Left lobe of liver (tissue), 2 donors: ENCODE measurements at regions not wholly inside any gene's neighbourhood (a gene's known extent, or its start where the extent isn't known, plus 50 kb on each side); places are given as distances from the start of the nearest gene placed in this dataset.

Source experiments
- ATAC-seq: fragments of 200-7000 bp; cut with Tn5 transposase; one replicate; pipeline ENCODE4 v1.9.1; 2020; ENCODE audit warnings: mild to moderate bottlenecking, moderate library complexity
- DNase-seq: peaks from one replicate; pipeline ENCODE4 v3.0.0-alpha.2; 2020; ENCODE audit warnings: low spot score
- donor health status: DM: no; HTN: no; CAD: no; lungs with moderate emphysema.
- donor health status: DM: no; HTN: yes; CAD: no.

DNA sequence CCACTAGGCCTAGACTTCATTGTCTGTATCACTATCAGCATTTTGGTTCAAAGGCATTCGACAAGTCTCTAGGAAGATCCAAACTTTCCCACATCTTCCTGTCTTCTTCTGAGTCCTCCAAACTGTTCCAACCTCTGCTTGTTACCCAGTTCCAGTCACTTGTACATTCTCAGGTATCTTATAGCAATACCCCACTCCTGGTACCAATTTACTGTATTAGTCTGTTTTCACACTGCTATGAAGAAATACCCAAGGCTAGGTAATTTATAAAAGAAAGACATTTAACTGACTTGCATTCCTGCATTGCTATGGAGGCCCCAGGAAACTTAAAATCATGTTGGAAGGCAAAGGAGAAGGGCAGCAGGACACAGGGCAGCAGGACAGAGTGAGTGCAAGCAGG is 293.9 kb downstream of the ARAP2 start:
- no peak for ATAC-seq
- no peak for DNase-seq

DNA sequence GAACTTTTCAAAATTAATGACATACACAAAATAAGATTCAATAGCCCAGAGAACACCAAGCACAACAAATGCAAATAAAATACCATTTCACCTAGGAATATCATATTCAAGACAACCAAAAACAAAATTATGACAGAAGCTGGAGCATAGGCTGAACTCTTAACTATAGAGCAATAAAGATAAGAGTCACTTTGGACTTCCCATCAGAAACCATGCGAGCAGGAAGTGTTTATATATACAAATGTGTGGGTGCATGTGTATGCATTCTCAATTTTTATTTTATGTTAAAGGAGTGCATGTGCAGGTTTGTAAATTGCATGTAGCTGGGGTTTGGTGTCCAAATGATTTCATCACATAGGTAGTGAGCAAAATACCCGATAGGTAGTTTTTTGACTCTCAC is 291.6 kb downstream of the ARAP2 start:
- ATAC-seq (no peak), DNase-seq (no peak)

DNA sequence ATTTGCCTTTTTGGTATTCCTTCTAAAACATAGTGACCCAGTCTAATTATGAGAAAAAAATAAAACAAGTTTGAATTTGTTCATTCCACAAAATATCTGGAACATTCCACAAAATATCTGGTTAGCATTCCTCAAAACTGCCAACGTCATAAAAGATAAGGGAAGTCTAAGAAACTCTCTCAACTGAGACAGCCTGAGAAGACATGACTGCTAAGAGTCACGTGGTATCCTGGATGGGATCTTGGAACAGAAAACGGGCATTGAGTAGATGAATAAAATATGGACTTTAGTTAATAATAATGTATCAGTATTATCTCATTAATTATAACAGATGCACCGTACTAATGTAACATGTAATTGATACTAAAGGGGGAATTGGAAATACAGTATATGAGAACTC is 280.9 kb downstream of the ARAP2 start:
- no peak for DNase-seq
- no peak for ATAC-seq

DNA sequence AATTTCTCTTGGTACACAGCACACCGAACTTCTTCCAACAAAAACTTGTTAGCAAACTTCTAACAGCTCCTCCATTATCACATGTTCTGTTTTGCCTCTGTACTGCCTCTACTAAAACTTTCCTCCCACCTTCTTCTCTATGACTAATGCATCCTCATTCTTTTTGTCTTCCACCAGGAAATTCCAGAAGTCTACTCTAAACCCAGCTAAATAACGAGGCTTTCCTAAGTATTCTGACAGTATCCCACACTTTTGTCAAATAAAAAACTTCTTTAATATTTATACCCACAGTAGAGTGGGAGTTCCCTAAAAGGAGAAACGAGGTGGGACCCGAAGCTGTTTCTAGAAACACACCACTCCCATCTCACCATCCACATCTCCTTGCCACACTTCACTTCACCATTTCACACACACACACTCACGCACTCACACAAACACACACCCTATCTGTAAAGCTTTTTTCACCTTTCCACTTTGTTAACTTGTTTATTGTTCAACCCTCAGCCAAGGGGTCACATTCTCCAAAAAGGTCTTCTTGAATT is 280.3 kb downstream of the ARAP2 start:
- ATAC-seq: no peak
- no peak for DNase-seq

DNA sequence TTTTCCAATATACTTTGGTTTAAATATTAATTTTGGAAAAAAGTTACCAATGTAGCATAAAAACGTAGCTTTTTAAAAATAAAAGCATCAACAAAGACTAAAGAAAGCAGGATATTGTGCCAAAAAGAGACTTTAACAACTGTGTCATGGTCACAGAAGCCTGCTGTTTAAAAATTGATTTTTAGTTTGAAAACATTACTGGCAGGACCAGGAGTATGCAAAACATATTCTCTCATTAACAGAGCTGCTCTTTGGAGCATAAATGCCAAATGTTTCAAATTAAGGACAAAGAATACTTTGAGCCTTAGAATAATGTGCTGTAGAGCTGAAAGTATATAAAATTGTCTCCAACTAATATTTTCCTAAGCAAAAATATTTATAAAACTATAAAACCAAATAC is 279.0 kb downstream of the ARAP2 start:
- no peak for DNase-seq
- no peak for ATAC-seq

DNA sequence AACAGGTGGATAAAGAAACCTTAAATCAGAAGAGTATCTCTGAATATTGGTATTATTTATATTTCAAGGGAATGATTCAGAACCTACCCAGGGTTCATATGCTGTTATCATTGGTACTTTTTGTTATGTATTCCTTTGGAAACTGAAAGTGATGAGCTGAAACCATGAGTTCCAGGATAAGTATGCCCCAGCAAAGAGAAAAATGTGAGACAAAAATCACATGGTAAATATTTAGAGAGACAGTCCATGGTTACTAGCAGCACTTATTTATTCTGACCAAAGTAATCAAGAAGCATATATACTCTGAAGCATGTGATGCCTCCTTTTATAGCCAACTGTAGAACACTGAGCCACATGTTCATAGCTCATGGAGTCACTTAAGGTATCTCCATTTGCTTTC is 277.7 kb downstream of the ARAP2 start:
- no peak for ATAC-seq
- no peak for DNase-seq

DNA sequence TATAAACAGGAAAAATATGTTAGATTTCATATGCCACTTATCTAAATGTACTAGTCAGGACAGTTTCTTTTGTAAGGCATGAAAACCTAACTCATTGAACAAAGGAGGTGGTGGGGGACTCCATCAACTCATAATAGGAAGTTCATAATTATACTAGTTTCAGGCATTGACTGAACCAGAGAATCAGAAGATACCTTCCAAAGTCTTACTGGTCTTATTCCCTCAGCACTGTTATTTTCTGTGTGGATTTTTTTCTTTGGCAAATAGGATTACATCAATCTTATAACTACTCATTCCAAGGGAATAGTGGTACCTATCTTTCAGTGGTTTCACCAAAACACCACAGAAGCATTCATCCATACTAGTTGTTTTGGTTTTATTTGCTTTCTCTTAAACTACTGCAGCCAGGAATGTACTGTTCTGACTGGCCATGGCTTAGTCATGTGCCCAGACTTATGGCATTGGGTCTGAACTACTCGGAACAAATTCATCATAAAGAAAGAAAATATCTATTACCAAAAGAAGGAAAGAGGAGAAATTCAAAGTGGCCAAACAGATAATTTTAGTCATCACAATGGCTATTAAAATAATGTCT is 273.9 kb downstream of the ARAP2 start:
- no peak for ATAC-seq
- DNase-seq: no peak

DNA sequence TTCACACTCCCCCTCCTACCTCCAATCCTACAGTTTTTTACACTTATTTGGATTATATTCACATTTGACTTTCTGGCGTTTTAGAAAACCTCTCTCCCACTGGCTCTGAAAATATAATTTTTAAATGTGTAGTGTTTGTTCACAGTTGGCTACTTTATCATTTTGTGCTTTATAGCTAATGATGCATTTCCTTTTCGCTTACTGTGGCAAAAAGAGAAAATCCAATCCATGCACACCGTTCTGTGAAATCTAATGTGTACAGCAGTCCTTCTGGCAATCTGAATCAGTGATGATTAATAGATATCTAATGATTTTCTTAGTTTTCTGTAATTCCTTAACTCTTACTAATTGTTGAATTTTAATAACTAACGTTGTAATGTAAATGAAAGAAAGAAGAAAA is 271.5 kb downstream of the ARAP2 start:
- no peak for DNase-seq

DNA sequence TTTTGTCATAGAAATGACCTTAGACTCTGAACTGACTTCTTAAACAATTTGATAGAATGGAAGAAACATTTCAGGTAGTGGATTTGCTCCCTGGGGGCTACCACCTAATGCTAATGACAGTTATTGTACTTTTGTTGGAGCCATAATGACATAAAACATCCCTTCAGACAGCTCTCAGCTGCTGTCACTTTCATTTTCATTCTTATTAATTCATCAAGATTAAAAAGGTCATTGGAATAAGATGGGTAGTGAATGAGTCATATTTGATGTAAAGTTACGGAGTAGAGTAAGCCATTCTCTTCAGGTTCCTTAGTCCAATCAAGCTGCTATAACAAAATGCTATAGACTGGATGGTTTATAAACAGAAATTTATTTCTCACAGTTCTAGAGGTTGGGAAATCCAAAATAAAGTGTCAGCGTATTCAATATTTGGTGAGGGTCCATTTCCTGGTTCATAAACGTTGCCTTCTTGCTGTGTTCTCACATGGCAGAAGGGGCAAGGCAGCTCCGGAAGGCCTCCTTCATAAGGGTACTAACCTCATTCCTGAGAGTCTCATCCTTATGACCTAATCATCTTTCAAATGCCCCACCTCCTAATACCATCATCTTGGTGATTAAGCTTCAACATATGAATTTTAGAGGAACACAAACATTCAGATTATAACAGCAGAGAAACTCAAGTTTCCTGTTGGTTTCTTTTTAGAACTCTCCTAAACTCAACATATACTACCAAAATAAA is 268.5 kb downstream of the ARAP2 start:
- DNase-seq (no peak), ATAC-seq (no peak)

More for the DNA sequence above, 271.5 kb downstream of the ARAP2 start:
- ATAC-seq: no peak

DNA sequence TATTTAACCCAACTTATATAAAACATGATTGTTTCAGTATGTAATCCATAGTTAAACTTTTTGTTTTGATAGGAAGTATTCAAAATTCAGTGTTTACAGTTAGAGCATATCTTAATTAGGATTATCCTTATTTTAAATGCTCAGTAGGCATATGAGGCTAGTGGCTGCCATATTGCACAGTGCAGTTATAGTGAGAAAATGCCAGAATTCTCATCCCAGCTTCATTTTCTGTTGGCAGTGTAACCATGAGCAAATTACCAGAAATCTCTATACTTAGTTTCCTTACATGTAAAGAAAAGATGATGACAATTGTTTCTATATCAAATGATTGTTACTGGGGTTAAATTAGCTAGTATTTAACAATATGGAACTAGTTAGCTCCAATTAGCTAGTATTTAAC is 265.8 kb downstream of the ARAP2 start:
- DNase-seq (no peak), ATAC-seq (no peak)

DNA sequence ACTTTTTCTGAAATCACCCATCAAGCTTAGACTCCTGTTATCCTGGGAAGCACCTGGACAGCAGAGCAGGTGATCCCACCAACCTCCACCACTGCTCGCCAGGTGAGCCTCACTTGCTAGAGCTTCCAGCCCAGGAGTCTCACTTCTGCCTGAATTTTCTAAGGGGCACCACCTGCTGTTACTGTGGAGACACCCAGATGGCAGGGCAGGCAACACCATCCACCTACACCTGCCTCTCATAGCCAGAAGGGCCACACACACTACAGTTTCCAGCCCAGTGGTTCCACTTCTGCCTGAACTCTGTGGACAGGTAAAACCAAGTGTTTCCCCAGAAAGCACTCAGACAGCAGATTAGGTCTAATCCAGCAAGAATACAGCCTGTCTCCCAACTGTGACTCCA is 262.0 kb downstream of the ARAP2 start:
- ATAC-seq: no peak
- no peak for DNase-seq

DNA sequence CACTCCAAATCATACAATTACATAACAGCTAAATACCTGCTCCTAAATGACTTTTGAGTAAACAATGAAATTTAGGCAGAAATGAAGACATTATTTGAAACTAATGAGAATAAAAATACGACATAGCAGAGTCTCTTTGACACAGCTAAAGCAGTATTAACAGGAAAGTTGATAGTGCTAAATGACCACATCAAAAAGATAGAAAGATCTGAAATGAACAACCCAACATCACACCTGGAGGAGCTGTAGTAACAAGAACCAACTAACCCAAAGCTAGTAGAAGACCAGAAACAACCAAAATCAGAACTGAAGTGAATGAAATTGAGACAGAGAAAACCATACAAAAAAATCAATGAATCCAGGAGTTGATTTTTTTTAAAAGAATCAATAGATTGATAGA is 257.8 kb downstream of the ARAP2 start:
- no peak for ATAC-seq
- no peak for DNase-seq

DNA sequence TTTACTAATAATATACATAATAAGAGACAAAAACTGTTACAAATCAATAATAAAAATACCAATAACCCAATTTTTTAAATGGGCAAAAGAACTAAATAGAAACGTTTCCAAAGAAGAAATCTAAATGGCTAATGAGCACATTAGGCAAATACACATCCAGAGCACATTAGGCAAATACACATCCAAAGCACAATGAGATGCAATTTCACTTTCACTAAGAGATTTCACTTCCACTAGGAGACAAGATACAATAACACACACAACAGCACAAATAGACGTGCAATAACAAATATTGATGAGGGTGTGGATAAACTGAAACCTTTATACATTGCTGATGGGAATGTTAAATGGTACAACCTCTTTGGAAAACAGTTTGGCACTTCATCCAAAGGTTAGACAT is 250.7 kb downstream of the ARAP2 start:
- DNase-seq (no peak), ATAC-seq (no peak)

DNA sequence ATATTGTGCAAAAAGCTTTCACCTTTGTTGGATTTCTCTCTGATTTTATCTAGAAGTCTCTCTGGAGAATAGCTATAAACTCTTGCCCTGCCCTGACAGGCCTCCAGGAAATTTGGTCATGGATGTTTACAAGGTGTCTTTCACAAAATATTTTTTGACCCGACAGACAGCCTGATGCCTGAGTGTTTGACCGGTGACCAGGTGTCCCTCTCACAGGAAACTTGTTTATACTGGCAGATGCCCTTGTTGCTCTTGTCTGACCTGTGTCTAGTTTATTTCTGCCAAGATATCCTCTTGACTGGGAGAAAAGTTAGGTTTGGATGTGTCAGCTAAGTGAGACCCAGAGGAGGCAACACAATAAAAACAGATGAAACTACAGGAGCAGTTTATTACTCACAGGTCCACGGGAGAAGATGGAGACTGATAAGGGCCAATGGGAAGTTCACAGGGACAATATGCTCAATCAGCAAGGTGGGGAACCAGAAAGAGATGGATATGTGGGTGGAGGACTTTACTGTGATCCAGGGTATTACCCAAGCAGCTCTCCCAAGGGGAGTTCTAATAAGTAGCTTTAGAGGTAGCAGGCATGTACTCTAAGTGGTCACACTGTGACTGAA is 243.3 kb downstream of the ARAP2 start:
- peak; percentile 59 for DNase-seq
- ATAC-seq: peak; percentile 91

DNA sequence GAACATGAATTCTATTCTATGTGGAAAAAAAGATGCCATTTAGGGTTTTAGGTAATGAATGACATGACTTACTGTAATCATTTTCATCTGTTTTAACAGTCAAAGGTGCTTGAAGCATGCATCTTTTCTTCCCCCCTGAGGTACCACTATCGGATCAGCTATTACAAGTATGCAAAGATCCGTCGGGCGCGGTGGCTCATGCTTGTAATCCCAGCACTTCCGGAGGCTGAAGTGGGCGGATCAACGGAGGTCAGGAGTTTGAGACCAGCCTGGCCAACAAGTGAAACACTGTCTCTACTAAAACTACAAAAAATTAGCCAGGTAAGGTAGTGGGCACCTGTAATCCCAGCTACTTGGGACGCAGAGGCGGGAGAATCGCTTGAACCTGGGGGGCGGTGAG is 241.3 kb downstream of the ARAP2 start:
- ATAC-seq (no peak), DNase-seq (no peak)

DNA sequence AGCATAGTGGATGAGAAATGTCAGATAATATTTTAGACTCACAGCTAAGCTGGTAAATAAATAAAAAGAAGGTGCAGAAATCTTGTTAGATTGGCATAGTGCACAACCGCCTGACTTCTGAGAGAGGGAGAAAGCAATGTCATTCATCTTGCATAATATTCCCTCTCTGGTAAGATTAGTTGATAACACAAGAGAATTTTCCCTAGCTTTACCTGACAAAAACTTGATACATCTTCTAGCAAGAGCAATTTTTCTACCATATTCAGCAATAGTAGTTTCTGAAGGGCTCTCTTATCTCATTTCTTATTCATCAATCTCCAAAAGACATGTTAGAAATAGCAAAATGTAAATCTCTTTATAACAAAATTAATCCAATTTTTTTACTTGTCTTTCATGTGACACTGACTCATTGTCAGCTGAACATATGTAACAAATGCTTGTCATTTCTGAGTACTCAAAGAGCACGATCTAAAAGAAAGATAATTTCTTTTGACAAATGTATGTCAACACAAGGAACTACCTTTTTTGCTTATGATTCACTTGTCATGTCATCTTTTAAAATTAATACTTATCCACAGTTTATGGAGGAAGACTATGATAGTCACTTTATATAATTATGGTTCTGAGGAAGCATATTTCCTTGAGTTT is 240.0 kb downstream of the ARAP2 start:
- ATAC-seq: no peak

DNA sequence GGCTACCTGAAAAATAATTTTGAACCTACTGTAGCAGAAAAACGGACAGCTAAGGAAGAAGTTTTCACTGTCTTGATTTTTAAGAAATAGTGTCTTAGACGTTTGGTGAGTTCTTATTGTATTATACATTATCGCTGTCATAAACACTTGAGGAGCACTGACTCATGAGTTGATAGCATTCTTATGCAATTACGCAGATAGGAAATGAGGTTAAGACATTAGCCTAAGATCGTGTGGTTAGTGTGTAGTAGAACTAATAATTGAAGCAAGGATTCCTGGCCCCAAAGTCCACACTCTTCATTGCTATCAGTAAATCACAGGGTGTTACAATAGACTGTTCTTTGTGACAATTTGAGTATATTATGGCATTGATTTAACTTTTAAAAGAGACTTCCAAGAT is 238.1 kb downstream of the ARAP2 start:
- no peak for ATAC-seq
- DNase-seq: no peak

More for the DNA sequence above, 240.0 kb downstream of the ARAP2 start:
- DNase-seq: no peak

DNA sequence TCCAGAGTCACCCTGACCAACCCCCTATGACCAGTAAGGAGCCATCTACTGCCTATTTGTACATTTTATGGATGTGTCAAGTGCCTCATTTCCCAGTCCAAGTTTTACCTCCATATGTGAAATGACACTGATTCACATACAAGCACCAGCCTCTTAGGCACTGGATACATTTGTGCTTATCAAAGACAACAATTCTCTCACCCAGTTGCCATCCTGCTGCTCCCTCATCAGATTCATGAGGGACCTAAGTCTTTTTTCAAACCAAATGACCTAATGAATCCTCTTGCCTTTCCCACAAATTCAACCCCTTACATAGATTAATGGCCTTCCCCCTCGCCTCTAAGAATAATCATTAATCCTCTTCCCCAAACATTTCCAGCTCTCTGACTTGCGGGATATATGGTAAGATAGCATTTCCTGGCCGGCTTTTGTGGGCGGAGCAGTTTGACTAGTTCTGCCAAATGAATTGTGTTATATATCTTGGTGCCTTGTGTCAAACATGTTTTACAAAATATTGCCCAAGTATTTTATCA is 233.9 kb downstream of the ARAP2 start:
- no peak for DNase-seq
- ATAC-seq: no peak

DNA sequence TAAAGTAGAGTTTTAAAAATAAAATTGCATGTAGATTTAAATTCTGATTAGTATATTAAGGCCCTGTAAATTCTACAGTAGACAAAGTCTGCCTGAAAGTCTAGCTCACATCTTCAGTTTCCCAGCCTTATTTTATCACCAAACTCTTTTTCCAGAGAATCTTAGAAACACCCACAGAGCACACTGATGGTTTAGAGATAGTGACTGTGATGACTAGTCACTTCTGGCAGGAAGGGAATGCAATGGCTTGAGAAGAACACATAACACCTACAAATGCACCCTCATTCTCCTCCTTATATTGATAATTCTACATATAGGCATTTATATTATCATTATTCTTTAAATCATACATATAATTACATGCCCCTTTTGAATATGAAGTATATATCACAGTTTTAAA is 232.9 kb downstream of the ARAP2 start:
- ATAC-seq (no peak), DNase-seq (no peak)

DNA sequence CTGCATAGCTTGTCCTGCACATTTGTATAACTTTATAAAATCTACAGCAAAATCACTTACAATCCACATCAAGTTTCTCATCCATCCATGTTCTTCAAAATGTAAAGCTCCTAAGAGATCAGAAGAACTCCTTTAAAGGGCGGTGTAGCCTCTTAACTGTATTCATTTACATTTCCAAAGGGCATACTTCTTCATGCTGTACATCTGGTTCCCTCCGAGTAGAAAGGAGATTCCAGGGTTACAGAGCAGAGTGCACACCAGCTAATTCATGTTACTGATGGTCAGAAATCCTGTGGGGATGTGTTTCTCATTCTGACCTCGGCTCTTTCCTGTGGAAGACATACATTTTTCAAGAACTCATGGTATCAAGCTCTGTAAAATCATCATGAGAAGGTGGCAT is 231.8 kb downstream of the ARAP2 start:
- no peak for DNase-seq
- no peak for ATAC-seq

DNA sequence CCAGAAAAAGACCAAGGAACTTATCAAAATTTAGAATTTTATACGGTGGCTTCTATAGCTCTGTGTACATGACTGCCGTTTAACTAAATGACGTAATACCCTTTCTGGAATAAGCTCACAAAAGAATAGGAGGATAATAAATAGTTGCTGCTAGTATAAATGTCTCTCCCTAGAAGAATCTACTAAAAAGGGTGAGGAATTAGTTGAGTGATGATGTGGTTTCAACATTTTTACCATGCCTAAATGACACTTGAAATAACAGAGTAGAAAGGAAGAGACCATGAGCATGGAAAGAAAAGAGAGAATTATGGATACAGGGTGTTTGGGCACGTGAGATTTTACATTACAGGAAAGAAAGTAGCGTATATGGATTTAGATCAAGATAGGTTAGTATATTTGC is 231.1 kb downstream of the ARAP2 start:
- ATAC-seq: no peak
- DNase-seq: no peak
